HG03575 (cell line): ENCODE measurements at regions not wholly inside any gene's neighbourhood (a gene's known extent, or its start where the extent isn't known, plus 50 kb on each side); places are given as distances from the start of the nearest gene placed in this dataset.

Experiments used
- ATAC-seq: cut with Tn5 transposase; IDR thresholded peaks from one replicate; pipeline ENCODE4 v1.9.1; 2021; ENCODE audit not compliant: unreplicated experiment, insufficient number of reproducible peaks, low FRiP score; ENCODE audit errors: extremely low read depth

DNA sequence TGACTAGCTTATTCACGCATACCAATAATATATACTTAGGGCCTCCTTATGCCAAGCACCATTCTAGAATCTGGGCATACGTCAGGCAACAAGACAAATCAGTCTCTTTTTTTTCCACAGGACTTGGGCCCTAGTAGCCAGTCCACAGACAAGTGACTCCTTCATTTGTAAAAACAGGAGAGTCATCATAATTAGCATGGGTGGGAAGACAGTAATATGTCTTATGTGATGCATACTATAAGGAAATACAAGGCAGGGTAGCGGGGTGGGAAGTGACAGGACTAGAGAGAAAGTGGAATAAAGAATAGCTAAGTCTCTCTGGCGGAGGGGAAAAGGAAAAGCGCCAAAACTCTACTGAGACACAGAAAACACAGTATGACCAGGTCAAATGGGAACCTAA, 439.6 kb upstream of the MDFIC2 start:
- no peak for ATAC-seq

DNA sequence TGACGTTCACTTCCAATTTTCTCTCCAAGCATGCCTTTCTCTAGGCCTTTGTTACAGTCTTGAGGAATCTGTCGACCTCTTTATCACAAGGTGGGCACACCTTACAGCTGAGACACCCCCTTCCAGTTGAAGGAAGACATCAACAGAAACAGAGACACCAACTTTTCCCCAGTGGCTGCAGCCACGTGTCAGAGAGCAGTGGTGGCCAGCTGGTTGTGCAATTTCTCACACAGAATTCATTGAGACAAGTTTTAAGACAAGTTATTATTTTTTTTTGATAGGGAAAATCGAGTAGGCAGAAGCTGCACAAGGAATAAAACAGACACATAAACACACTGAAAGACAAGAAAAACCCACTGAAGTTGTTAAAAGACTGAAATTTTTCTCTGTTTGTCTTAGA, 436.7 kb upstream of the MDFIC2 start:
- no peak for ATAC-seq

DNA sequence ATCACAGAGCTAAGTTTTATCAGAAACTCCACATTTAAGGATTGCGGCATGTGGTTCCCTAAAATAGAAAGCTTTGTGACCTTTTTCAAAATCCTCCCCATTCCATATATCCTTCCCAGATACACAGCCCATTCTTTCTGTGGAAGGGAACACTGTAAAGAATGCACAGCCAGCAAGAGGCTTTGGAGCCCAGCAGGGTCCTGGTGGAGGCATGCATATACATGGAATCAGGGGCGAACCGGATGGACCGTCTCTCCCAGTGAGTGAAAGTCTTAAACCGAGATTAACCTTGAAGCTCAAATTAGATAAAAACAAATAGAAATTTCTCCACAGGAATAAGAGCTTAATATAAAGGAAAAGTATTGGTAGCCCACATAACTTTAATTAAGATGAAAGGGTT, 436.2 kb upstream of the MDFIC2 start:
- ATAC-seq = no peak

DNA sequence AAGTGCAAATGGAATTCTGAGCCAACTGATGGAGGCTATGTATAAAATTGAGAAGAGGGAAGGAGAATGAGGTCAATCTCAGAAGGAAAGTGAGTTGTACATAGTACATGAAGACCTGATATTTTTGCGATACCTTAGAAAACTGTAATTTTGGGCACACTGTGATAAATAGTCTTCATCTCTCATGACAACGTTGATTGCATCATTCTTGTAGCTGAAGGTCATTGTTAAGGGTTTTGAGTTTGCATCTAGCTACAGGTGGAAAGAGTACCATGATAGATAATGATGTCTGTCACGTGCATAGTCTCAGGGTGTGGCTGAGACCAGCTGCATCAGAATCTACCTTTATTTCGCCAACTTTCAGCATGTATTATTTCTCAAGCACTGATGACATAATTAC, 435.4 kb upstream of the MDFIC2 start:
- ATAC-seq = no peak

DNA sequence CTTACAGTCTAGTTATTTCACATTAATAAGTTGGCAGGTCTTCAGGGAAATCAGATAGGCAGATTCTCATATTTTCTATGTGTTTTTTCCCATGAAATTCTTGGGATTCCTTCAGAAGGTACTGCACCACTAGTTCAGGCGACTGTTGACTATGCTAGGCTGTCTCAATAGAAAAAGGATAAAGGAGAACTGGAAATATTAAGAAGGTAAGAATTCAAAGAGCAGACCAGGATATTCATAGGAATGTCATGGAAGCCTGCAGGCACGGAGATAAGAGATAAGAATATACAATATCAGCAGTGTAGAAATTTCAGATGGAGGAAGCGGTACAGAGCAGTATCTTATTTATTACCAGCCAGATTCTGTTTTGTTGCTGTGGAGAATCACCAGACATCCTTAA, 432.1 kb upstream of the MDFIC2 start:
- no peak for ATAC-seq

DNA sequence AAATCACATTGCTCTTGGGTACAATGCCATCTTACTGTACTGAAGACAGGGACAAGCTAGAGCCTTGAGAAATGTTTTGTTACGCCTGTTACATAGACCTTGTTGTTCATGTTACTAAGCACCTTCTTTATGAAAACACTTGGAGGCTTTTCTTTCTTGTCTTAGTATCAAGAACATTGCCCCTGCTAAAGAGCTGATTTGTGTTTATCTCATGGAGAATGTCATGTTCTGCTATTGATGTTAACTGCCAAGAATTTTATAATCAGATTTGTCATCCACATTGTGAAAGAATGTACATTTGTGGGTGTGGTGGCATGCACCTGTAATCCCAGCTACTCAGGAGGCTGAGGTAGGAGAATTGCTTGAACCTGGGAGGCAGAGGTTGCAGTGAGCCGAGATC, 431.3 kb upstream of the MDFIC2 start:
- no peak for ATAC-seq

DNA sequence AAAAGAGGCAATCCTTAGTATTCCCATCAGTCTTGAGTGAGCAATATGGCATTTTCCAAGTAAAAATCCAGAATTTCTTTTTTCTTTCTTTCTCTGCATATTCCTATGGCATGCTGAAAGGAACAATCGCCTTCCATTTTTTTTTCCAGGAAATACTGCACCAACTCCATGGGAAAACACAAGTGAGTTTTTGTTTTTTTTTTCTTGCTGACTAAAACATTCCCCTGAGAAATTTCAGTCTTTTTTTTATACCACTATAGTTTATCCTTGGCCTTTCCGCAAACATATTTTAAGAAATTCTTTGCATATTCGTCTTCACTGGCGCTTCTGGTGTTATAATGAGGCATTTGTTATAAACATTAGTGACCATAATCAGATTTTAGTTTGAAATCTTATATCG, 429.6 kb upstream of the MDFIC2 start:
- ATAC-seq = no peak

DNA sequence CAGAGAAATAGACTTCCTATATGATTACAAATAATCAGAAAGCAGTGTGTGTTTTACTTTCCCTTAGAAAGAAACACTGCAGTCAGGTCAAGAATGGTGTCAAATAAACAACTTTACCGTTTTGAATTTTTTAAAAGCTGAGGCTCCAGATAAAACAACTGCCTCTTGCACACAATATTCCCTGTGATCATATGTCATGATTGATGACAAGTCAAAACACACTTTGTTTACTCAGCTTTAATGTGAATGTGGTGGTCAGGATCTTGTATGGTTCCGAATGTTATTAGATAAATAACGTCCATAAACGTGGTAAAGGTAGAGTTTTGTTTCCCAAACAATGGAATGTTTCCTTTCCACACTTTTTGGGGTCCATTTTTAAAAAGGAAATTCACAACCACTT, 428.4 kb upstream of the MDFIC2 start:
- no peak for ATAC-seq

DNA sequence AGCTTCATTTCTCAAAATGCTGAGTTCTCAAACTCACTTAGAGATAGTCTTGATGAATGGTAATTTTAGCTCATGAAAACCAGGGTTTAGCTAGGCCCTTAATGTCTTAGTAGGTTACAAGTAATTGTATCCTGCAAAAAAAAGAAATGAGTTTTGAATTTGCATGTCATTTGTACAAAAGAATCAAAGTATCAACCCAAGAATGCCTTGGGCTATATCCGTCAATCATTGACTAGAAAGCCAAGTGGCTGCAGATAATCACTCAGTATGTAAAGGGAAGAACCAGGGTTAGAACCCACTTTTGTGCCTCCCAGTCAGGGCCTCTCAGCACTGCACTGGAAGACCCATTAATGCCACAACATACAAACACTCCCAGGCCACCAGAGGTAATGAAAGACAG, 427.6 kb upstream of the MDFIC2 start:
- ATAC-seq = no peak

DNA sequence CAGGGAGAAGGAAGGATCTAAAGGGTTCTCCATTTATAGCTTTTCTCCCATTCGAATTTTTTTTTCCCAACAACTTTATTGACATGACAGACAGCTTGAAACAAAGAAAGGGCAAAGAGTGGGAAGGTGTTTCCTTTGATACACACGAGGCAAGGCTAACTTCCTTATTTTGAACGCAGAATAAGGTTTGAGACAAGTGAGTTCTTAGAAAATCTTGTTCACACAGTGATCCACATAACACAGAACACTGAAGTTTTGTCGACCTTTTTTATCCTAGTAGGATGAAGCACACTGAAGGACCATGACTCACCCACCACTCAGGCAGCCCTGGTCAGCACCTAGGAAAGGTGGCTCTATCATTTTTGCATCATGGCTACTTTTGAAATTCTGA, 425.8 kb upstream of the MDFIC2 start:
- ATAC-seq = no peak

DNA sequence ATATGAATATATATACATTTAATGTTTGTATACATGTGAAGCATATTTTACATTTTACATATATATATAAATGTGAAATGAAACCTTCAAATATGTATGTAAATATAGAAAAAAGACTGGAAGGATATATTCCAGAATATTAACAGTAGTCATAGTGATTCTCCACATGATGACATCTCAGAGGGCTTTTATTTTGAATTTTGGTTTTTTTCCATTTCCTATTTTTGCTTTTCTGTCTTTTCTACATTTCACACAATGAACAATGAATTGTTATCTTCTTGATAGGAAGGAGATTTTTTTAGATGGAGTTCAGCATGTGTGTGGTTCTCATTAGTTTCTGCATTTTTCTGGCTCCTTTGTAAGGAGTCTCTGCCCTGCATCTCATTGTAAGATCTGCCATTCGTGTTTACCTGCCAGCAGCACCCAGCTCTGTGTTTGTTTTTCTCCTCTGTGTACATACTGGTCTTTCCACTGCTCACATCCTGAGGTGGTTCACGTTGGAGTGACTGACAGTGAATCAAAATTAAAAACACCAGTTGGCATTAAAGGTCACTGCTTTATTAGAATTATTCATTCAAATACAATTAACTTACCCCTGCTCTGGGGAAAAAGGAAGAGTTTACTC, 425.3 kb upstream of the MDFIC2 start:
- no peak for ATAC-seq

DNA sequence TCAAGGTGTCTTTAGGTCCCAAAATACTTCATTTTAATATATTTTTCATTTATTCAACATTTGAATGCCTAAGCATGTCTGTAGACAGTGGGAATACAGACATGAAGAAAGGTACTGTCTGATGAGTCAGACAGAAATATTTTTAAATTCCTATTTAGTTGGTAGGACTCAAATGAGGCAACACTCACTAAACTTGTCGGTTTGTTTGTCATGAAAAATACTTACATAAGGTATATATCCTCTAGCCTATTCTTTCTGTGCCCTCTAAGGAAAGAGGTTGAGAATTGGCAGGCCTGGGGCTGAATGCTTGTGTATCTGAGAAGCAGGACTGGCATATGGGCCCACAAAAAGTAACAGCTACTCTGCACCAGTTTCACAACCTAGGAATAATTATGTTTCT, 423.6 kb upstream of the MDFIC2 start:
- no peak for ATAC-seq

DNA sequence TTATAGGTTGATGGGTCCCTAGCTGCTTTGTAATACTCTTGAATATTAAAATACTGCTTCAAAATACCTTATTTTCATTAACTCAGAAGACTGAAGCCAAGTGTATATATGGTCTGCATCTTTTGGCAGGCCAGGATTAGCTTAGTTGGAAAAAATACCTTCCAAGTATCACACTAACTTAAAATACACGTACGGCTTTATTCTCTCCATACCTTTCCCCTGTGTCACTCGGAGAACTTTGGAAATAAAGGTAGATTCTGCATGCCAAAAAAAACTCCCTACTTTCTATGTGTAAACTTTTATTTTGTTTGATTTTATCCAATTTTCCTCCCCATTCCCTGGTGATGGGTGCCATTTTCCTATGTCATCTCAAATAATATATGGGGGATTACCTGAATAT, 422.3 kb upstream of the MDFIC2 start:
- no peak for ATAC-seq

DNA sequence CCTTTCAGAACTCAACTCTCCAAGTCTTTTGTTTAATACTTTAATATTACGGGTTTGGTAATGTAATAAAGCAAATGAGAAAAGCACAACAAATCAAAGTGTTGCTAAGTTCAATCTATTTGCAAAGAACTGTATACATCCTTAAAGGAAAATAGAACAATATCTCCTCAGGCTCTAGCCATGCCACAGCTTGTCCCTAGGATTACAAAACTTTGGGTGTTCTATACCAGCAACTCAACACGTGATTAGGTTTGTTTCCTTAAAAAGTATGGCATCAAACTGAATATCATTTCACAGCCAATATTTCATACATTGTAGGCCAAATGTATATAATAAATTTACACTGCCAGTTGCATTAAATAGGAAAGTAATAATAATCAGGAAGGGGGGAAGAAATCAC, 418.6 kb upstream of the MDFIC2 start:
- ATAC-seq = no peak

DNA sequence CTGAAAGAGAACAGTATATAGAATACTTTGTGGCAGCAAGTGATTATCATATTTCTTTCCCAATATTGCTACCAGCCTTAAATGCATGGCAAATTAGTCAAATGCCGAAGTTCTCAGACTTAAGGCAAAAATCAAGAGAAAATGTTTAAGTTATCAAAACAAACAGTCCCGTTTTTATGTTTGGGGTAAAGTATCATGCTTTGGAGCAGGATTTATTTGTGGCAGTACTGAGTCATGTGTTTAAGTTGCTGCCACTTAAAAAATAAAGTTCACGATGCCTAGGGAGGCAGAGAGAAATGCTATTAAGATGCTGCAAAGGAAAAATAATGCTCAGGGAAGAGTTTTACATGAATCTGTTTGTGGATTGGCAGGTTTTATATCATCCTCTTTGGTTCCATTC, 417.4 kb upstream of the MDFIC2 start:
- ATAC-seq = no peak

DNA sequence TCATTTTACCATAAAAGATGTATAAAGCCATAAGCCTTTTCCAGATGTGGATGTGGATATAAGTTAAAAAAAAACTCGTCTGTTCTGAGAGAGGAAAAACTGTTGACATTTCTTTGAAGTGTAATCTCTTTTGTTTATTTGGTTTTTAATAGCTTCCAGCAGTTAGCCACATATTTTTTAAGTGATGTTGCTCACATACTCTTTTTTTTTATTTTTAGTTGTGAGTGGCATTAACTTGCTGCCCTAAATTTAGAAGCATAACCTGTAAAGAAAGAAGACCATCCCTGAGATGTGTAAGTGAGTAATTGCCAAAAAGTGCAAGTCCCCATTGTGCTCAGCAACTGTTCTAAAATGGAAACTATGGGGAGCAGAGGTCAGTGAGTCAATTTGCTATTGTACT, 415.9 kb upstream of the MDFIC2 start:
- ATAC-seq = no peak

DNA sequence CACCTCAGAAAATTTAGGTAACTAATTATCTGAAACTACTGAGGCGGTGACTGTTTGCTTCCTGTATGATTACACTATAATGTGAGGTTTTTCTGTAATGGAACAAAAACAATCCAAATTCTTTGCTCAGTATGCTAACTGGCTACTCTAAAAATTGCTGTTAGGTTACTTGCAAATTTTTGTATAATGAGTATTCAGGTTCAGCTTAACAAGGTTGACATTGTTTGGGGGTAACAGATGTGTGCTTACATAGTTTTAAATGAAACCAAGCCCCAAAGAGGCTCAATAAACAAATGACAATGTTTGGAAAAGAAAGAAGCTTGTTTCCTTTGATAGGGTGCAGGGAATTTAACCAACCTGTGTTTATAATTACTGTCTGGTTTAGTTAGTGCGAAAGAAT, 414.5 kb upstream of the MDFIC2 start:
- ATAC-seq = no peak

DNA sequence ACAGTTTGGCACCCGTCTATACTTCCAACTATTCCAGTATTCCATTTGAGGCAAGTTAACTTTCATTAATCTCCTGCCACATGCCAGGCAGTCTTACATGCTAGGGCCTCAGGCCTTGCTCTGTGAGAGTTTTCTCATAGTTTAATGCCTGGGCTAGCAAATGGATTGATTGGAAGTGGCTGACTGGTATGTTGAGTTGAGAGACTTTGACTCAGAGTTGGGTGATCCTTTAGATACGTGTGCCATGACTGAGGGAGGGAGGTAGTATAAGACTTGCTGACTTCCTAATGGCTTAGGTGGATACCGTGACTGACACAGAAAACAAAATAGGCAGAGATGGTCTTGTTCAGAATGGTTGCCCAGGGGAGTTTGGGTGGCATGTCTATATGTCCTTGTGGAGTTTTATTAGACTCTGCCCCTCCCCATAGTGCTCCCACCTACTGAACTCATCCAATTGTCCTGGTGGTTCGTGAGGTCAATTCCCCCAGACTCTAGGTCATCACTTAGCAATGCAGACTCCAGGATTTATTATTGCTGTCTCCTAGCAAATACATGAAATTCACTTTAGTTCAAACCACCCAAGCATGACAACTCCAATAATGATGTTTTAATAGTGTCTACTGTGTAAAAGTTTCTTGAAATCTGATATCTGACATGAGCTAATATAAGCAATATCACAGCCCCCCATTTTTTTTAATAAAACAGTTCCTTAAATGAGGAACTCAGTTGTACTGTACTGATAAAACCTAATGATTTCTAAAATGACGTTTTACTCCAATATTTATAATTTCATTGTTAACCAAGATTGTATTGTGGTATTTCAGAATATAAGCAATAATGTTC, 413.9 kb upstream of the MDFIC2 start:
- ATAC-seq = no peak

DNA sequence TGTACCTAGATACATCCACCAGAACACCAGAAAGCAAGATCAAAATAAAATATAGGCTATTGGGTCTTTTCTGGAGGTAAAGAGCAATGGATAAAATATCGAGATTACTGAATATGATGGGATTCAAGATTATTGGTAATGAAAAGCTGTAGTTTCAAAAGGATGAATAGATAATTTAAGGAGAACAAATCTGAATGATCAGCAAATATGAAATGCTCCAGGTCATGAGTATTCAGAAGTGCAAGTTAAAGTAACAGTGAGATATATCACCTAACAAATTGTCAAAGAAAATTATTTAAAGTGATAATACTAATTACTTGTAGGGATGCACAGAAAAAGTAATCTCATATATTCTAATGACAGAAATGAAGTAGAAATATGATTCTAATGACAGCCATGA, 409.6 kb upstream of the MDFIC2 start:
- ATAC-seq = no peak

DNA sequence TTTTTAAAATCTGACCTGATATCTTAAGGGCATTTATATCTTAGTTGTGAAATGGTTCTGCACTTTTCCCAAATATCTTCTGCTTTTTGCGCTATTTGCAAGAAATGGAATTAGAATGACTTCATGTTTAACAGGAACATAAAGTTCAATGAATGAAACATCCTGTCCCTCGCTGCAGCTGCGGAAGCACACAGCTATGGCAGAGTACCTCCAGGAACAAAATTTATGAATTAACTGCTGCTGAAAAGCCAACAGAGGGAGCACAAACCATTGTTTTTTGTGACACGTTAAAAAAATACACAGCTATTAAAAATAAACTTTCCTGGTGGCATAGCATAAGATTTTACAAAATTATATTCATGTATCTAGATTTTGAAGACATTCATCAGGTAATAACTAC, 404.4 kb upstream of the MDFIC2 start:
- no peak for ATAC-seq
